ENCODE measurements at regions not wholly inside any gene's neighbourhood (a gene's known extent, or its start where the extent isn't known, plus 50 kb on each side); places are given as distances from the start of the nearest gene placed in this dataset.

DNA sequence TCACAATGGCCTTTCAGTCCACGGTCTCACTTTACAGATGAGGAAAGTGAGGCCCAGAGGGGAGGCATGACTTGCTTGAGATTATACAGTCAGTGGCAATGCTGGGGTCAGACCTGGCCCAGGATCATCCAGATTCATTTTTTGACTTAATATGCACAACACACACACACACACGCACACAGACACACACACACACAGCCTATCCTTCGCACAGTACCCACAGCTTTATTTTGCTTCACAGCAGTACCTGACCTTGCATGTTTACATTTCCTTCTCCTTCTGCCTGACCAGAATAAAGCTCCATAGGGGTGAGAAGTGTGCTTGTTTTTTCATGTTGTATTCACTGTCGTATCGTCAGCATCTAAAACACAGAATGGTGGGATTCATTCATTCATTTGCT is 79.8 kb downstream of the VEGFA start:
- Histone ChIP-seq H3K9me3 (ENCODE audit: low read depth) (no peaks in the 10 kb centered on the region), H3K4me1 (ENCODE audit: insufficient read depth) (peaks cover 26% of the 10 kb centered on the region), H3K27me3 (no peaks in the 10 kb centered on the region), H3K4me3 (no peak overlapping the region), H3K27ac (peak overlapping the region; percentile 15), H3K36me3 (replicated peaks; ENCODE audit: insufficient read depth, low read depth) (no peaks in the 10 kb centered on the region), H4K20me1 (ENCODE audit: insufficient read depth, poor library complexity, severe bottlenecking) (no peaks in the 10 kb centered on the region), H2AFZ (no peak overlapping the region), H3K79me2 (no peaks in the 10 kb centered on the region), H3K4me2 (no peak overlapping the region), H3K9me2 (replicated peaks; ENCODE audit: insufficient read depth) (no peaks in the 10 kb centered on the region)
- DNase-seq (ENCODE audit: low spot score) = no peak
- WGBS (ENCODE audit: low lambda C conversion rate, missing lambda C conversion rate) = 63% methylated on average over 5 of the region's 5 CpGs
- TF ChIP-seq EZH2 (IDR thresholded peaks at IDR 0.05; ENCODE audit: borderline replicate concordance) (no peak), EZH2phosphoT487 (IDR thresholded peaks at IDR 0.05; ENCODE audit: low read depth, severe bottlenecking, unreplicated experiment) (no peak), CTCF (IDR thresholded peaks at IDR 0.05; ENCODE audit: poor library complexity) (no peak)

DNA sequence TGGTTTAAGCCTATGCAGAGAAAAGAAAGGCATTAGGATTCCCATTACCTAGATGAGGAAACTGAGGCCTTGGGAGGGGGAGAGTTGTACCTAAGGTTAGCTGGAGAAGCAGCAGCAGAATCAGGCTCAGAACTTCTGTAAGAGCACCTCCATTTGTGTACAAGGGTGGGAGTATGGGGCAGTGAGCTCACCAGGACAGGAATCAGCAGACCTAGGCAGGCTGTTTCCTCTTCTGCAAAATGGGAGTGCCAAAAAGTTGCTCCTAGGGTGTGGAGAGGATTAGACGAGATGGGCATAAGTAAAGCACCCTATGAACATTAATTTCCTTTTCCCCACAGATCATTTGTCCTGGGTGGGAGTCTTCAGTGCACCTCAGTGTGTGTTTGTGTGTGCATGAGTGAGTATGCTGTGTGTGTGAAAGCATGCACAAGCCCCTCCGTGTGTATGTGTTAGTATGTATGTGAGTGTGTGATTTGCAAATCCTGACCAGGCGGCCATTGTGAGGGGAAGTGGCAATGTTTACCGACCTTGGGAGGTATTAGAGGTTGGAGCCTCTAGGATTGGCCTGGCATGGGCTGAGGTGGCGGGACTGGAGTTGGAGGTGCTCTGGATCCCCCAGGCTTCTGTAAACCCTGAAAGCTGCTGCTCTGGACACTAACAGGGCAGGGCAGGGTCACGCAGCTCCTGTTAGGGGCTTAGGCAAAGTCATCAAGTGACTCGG is 78.8 kb downstream of the VEGFA start:
- no peak overlapping the region for H3K4me3 ChIP-seq
- no peaks in the 10 kb centered on the region for H3K79me2 ChIP-seq
- TF ChIP-seq EZH2phosphoT487 (IDR thresholded peaks at IDR 0.05; ENCODE audit: low read depth, severe bottlenecking, unreplicated experiment) (no peak), EZH2 (IDR thresholded peaks at IDR 0.05; ENCODE audit: borderline replicate concordance) (no peak), CTCF (IDR thresholded peaks at IDR 0.05; ENCODE audit: poor library complexity) (no peak)
- no peak overlapping the region for H3K27ac ChIP-seq
- H3K4me2 ChIP-seq = no peak overlapping the region
- H3K9me3 ChIP-seq (ENCODE audit: low read depth) = no peaks in the 10 kb centered on the region
- H2AFZ ChIP-seq = no peak overlapping the region
- H3K4me1 ChIP-seq (ENCODE audit: insufficient read depth) = peaks cover 26% of the 10 kb centered on the region
- H4K20me1 ChIP-seq (ENCODE audit: insufficient read depth, poor library complexity, severe bottlenecking) = no peaks in the 10 kb centered on the region
- DNase-seq (ENCODE audit: low spot score) = no peak
- no peaks in the 10 kb centered on the region for H3K9me2 ChIP-seq (replicated peaks; ENCODE audit: insufficient read depth)
- no peaks in the 10 kb centered on the region for H3K27me3 ChIP-seq
- H3K36me3 ChIP-seq (replicated peaks; ENCODE audit: insufficient read depth, low read depth) = no peaks in the 10 kb centered on the region
- WGBS (ENCODE audit: low lambda C conversion rate, missing lambda C conversion rate) = 86% methylated on average over 7 of the region's 7 CpGs

GRCh38 chr6:43847741-43848630 is 78.0 kb downstream of the VEGFA start:
- Histone ChIP-seq H3K27me3 (no peaks in the 10 kb centered on the region), H3K9me2 (replicated peaks; ENCODE audit: insufficient read depth) (no peaks in the 10 kb centered on the region), H3K4me1 (ENCODE audit: insufficient read depth) (peaks cover 26% of the 10 kb centered on the region), H3K4me3 (no peak overlapping the region), H2AFZ (no peak overlapping the region), H3K79me2 (no peaks in the 10 kb centered on the region), H3K36me3 (replicated peaks; ENCODE audit: insufficient read depth, low read depth) (no peaks in the 10 kb centered on the region), H3K27ac (no peak overlapping the region), H3K9me3 (ENCODE audit: low read depth) (no peaks in the 10 kb centered on the region), H4K20me1 (ENCODE audit: insufficient read depth, poor library complexity, severe bottlenecking) (no peaks in the 10 kb centered on the region), H3K4me2 (no peak overlapping the region)
- WGBS (ENCODE audit: low lambda C conversion rate, missing lambda C conversion rate) = 57% methylated on average over 5 of the region's 5 CpGs
- no peak for TF ChIP-seq CTCF (IDR thresholded peaks at IDR 0.05; ENCODE audit: poor library complexity)
- TF ChIP-seq EZH2 (IDR thresholded peaks at IDR 0.05; ENCODE audit: borderline replicate concordance) = no peak
- no peak for TF ChIP-seq EZH2phosphoT487 (IDR thresholded peaks at IDR 0.05; ENCODE audit: low read depth, severe bottlenecking, unreplicated experiment)
- DNase-seq (ENCODE audit: low spot score) = no peak

All from hepatocyte (in vitro differentiated cells).